T47D (cell line): ENCODE measurements at regions not wholly inside any gene's neighbourhood (a gene's known extent, or its start where the extent isn't known, plus 50 kb on each side); places are given as distances from the start of the nearest gene placed in this dataset.

Experiments used
- DNase-seq, 2 experiments: peaks; one replicate each; pipeline versions ENCODE4 v3.0.0 to v3.0.0-alpha.2; 2011 to 2012; ENCODE audit warnings: low read depth in 1 of 2, low spot score in 1 of 2
- JUND ChIP-seq: IDR thresholded peaks from 2 replicates; pipeline ENCODE4 v1.6.1; 2012; ENCODE audit warnings: low read depth
- in situ Hi-C: cut with HindIII; loops from 2 replicates; pipeline ENCODE4 v1.10.0; 2016; ENCODE audit warnings: low sequenced_read_pairs, low pct_unique_long_range_greater_than_20kb

DNA sequence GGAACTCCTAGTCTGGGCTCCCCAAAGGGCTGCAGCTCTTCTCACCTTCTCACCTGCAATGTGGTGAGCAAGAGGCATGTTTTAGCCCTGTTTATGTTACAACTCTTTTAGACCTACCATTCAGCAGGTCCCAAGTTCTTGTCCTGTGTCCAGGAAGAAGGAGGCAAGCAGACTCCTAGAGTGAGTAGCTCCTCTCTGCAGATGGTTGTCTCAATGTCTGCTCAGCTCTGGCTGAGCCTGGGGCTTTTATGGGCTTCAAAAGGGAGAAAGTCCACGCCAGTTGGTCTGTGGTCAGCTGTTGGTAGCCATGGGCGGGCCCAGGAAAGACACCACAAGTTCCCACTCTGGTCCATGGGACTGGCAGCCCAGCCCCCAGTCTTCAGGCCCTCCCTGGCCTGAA lies 148.1 kb upstream of the HS6ST1 start:
- TF ChIP-seq JUND = no peak
- no peak for DNase-seq
- in situ Hi-C loops = no loop called here

DNA sequence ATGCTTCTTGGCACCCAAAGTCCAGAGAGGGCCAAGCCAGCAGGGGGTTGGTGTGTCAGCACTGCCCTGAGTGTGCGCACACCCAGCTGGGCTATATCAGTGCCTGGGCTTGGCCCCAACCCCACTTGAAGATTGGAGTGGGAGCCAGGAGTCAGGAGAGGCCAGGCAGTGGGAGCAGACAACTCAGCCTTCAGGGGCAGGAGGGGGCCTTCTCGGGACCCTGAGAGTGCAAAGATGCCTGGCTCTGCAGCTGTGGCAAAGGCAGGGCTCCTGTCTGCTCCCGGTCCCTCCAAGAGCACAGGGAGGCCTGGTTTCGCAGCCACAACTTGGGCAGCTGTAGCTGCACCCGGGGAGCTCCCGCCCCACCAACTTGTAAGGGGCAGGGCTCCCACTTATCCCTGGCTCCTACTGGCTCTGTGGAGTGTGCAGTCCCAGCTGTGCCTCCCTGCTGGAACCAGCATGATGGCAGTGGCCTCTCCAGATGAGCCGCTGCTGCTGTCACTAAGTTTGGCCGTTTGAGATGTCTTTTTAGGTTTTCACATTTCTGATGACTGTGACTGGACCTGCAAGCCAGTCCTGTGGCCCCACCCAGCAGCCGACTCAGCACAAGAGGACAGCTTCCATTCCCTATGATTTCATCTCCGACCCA lies 148.8 kb upstream of the HS6ST1 start:
- DNase-seq = no peak
- no peak for TF ChIP-seq JUND
- in situ Hi-C loops = no loop called here

DNA sequence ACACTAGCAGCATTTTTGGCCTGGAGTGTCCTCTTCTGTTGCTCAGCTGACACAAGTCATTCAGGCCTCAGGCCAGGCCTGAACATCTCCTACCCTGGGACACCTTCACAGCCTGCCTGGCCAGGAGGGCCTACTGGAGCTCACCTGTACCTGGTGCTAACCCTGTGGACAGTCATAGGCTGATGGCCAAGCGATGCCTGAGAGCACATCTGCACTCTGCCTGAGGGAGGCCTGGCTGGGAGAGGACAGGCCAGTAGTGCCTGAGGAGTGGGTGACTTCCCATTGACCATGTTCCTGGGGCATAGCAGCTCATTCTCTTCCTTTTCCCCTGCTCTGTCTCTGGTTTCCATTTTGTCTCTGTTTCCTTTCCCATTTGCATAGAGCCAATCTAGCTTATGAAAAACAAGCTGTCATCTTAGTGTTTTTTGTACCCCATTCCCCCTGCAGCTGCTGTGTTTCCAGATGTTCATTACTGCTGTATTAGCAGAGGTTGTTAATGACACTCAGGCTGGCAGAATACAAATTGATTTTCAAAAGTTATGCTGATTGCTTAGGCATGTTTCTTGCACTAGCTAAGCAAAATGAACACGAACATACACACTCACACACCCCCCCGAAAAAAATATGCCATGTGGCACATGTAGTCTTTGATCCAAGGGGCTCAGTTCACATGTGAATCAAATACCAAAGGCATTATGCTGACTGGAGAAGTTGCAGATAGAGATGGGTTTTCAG lies 149.7 kb upstream of the HS6ST1 start:
- in situ Hi-C loops = no loop called here
- TF ChIP-seq JUND = no peak
- DNase-seq = no peak

GRCh38 chr2:128469203-128469602 lies 150.5 kb upstream of the HS6ST1 start:
- in situ Hi-C loops = no loop called here
- no peak for DNase-seq
- TF ChIP-seq JUND = no peak

- no peak for TF ChIP-seq JUND
- no peak for DNase-seq
- in situ Hi-C loops = no loop called here
Observed at GRCh38 chr2:128469875-128470274, 151.2 kb upstream of the HS6ST1 start.

- DNase-seq = no peak
- in situ Hi-C loops = no loop called here
- no peak for TF ChIP-seq JUND
Observed at GRCh38 chr2:128472789-128473174, 154.1 kb upstream of the HS6ST1 start.

GRCh38 chr2:128473175-128474035 lies 154.7 kb upstream of the HS6ST1 start:
- DNase-seq = peak; percentile 24 to 37
- in situ Hi-C loops = no loop called here
- no peak for TF ChIP-seq JUND

GRCh38 chr2:128474036-128474955 lies 155.6 kb upstream of the HS6ST1 start:
- in situ Hi-C loops = no loop called here
- no peak for DNase-seq
- TF ChIP-seq JUND = no peak

DNA sequence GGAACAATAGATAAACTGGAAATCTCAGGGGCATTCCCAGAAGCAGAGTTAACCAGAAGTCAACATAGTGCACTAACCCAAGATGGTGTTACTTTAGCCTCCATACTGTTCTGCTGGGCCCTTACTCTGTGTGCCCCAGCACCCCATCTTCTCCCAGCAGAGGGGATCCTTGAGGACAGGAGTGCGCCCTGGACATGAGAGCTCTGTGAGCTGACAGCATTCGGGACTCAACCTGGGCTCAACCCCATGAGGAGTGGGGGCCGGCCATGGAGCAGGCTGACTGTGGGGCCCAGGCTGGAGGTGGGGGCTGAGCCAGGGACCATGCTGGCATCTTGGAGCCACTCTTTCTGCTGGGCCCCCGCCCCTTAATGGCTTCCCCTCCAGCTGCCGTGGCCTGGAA lies 156.3 kb upstream of the HS6ST1 start:
- in situ Hi-C loops = no loop called here
- TF ChIP-seq JUND = no peak
- DNase-seq = no peak

DNA sequence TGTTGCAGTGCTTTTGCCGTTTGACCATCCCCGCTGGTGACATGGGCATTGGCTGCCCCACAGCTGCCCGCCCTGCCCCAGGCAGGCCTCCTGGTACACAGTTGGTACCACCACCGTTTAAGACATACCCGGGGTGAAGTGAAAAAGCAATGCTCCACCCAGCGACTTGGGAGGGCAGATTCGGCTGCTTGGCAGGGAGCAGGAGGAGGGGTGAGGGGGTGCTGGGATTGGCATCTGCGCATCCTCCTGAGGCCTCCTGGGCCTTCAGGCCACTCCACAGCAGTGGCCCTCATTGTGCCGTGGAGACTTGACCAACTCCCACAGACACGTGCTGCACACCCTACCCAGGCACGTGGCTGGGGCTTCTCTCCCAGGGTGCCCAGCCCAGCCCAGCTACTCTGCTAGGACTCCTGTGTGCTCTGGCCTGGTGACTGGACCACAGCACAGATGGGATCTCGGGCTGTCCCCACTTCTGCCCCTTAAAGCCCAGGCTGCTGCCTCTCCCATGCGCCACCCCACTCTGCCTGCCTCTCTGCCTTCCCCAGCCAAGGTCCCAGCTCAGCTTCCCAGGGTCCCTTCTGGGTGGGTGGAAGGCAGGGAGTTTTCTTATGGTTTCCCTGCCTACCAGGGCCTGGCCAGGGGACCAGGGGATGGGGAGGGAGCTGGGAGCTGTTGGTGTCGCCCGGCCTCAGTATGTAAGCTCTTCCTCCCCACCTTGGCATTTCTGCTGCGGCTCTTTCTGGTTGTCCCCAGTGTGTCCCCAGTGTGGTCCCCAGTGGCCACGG lies 157.0 kb upstream of the HS6ST1 start:
- no peak for TF ChIP-seq JUND
- DNase-seq = no peak
- in situ Hi-C loops = no loop called here

DNA sequence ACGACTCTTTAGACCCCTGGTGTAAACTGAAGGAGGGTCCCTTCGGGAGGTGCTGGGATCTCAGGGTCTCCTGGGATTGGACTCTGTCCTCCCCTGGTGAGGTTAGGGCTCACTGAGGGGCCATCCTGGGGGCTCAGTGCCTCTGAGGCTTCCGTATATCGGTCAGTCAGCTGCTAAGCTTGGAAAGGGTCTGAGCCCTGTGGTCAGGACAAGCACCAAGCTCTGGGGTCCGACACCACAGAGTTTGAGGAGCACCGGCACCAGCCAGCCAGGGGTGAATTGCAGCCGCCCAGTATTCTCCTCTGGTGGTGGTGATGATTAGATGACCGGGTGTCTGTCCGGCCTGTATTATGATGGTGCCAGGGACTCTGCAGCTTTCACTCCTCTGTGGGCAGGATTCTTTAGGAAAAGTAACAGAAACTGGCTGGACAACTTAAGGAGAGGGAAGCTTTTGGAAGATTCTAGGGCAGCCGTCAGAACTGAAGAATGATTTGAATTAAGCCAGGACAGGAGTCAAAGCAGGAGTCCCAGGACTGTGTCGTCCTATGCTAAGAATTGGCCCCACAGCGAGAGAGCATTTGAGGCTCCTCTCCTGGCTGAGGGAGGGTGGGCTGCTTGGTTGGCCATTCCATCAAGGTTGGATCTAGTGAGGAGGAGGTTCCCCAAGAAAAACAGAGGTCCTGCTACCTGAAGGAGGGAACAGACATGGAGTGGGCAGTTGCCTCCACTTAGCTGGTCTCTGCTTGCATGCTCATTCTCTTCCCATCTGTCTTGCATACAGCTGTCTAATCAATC lies 158.6 kb upstream of the HS6ST1 start:
- in situ Hi-C loops = no loop called here
- no peak for TF ChIP-seq JUND

More for the DNA sequence above, 158.6 kb upstream of the HS6ST1 start:
- DNase-seq = no peak
